ENCODE measurements at regions not wholly inside any gene's neighbourhood (a gene's known extent, or its start where the extent isn't known, plus 50 kb on each side); places are given as distances from the start of the nearest gene placed in this dataset.
A peak's percentile ranks its signal among the peaks of the same experiment; 100 is the strongest.

GRCh38 chr1:68359045-68359444 is 90.7 kb downstream of the RPE65 start:
- TF ChIP-seq CREB1 (IDR thresholded peaks at IDR 0.05; ENCODE audit: low read depth) (no peak), CEBPB (IDR thresholded peaks at IDR 0.05) (no peak)

- no peak for TF ChIP-seq REST (IDR thresholded peaks at IDR 0.05; ENCODE audit: low read depth)
- TF ChIP-seq CEBPB (IDR thresholded peaks at IDR 0.05) = no peak
- no peak for TF ChIP-seq RAD21 (IDR thresholded peaks at IDR 0.05; ENCODE audit: low read depth)
- TF ChIP-seq EP300 (IDR thresholded peaks at IDR 0.05; ENCODE audit: borderline replicate concordance) = no peak
- TF ChIP-seq CREB1 (IDR thresholded peaks at IDR 0.05; ENCODE audit: low read depth) = no peak
- no peak for TF ChIP-seq TAF1 (IDR thresholded peaks at IDR 0.05; ENCODE audit: low read depth)
- TF ChIP-seq FOXM1 (IDR thresholded peaks at IDR 0.05; ENCODE audit: borderline replicate concordance, low read depth) = no peak
- no peak for TF ChIP-seq MAX (IDR thresholded peaks at IDR 0.05)
- no peak for TF ChIP-seq USF1 (IDR thresholded peaks at IDR 0.05)
- TF ChIP-seq EGR1 (IDR thresholded peaks at IDR 0.05) = no peak
- TF ChIP-seq TCF12 (IDR thresholded peaks at IDR 0.05; ENCODE audit: low read depth) = no peak
- TF ChIP-seq TEAD4 (IDR thresholded peaks at IDR 0.05) = no peak
- no peak for TF ChIP-seq NFIC (IDR thresholded peaks at IDR 0.05)
- no peak for TF ChIP-seq ZBTB7A (IDR thresholded peaks at IDR 0.05; ENCODE audit: low read depth)
Measured at GRCh38 chr1:68358439-68358838, 91.3 kb downstream of the RPE65 start.

DNA sequence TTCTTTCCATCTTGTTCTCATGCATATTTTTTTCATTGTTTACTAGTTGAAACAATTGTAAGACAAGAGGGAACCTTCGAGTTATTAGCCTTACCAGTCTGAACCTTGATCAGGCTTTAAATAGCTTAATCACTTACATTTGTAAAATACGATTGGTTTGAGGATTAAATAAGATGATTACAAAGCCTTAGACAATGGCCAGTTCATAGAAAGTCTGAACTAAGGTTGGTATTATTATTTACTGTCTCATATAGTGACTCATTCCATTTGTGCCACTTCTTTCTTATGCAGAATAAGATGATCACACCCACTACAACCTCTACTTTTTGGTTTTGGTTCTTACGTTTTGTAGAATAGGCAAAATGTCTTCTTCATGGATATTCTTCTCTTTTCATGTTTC is 94.1 kb downstream of the RPE65 start:
- TF ChIP-seq TAF1 (IDR thresholded peaks at IDR 0.05; ENCODE audit: low read depth) = no peak
- TF ChIP-seq USF1 (IDR thresholded peaks at IDR 0.05) = no peak
- TF ChIP-seq RAD21 (IDR thresholded peaks at IDR 0.05; ENCODE audit: low read depth) = no peak
- TF ChIP-seq FOXM1 (IDR thresholded peaks at IDR 0.05; ENCODE audit: borderline replicate concordance, low read depth) = no peak
- TF ChIP-seq TCF12 (IDR thresholded peaks at IDR 0.05; ENCODE audit: low read depth) = no peak
- TF ChIP-seq EP300 (IDR thresholded peaks at IDR 0.05; ENCODE audit: borderline replicate concordance) = no peak
- no peak for TF ChIP-seq ZBTB7A (IDR thresholded peaks at IDR 0.05; ENCODE audit: low read depth)
- no peak for TF ChIP-seq EGR1 (IDR thresholded peaks at IDR 0.05)
- no peak for TF ChIP-seq YY1 (IDR thresholded peaks at IDR 0.05; ENCODE audit: low read depth)
- no peak for TF ChIP-seq NFIC (IDR thresholded peaks at IDR 0.05)
- no peak for TF ChIP-seq TEAD4 (IDR thresholded peaks at IDR 0.05)
- no peak for TF ChIP-seq REST (IDR thresholded peaks at IDR 0.05; ENCODE audit: low read depth)

- TF ChIP-seq TCF12 (IDR thresholded peaks at IDR 0.05; ENCODE audit: low read depth) (no peak), RAD21 (IDR thresholded peaks at IDR 0.05; ENCODE audit: low read depth) (no peak)
Measured at GRCh38 chr1:68352202-68352601, 97.6 kb downstream of the RPE65 start.

- no peak for TF ChIP-seq YY1 (IDR thresholded peaks at IDR 0.05; ENCODE audit: low read depth)
- TF ChIP-seq EGR1 (IDR thresholded peaks at IDR 0.05) = no peak
- no peak for TF ChIP-seq ZBTB7A (IDR thresholded peaks at IDR 0.05; ENCODE audit: low read depth)
Measured at GRCh38 chr1:68347415-68347814, 102.3 kb downstream of the RPE65 start.

- TF ChIP-seq TEAD4 (IDR thresholded peaks at IDR 0.05) (0 out of 2 replicates have a peak, but pooled peaks have one; percentile 20), RAD21 (IDR thresholded peaks at IDR 0.05; ENCODE audit: low read depth) (peak; percentile 50), ZBTB7A (IDR thresholded peaks at IDR 0.05; ENCODE audit: low read depth) (no peak)
Measured at GRCh38 chr1:68346188-68346808, 103.5 kb downstream of the RPE65 start.

- TF ChIP-seq ZBTB7A (IDR thresholded peaks at IDR 0.05; ENCODE audit: low read depth) = no peak
Measured at GRCh38 chr1:68344208-68344607, 105.5 kb downstream of the RPE65 start.

Data from Ishikawa (cell line).